ENCODE measurements at regions not wholly inside any gene's neighbourhood (a gene's known extent, or its start where the extent isn't known, plus 50 kb on each side); places are given as distances from the start of the nearest gene placed in this dataset.

GRCh38 chr2:120510751-120511395 lies 164.9 kb downstream of the INHBB start:
- no TSS peak for BruUV-seq (replicated peaks)
- DNase-seq: no peak
- intact Hi-C loops (cut with micrococcal nuclease; ENCODE audit: unreplicated experiment): no loop called here
- no peak for TF ChIP-seq CTCF (IDR thresholded peaks at IDR 0.05; ENCODE audit: unreplicated experiment)
- Mint-ChIP-seq H3K27ac (ENCODE audit: unreplicated experiment) (no peak overlapping the region), H3K36me3 (ENCODE audit: insufficient read depth, unreplicated experiment) (no peaks in the 10 kb centered on the region), H3K27me3 (ENCODE audit: unreplicated experiment) (peaks cover 57% of the 10 kb centered on the region), H3K4me1 (ENCODE audit: low read depth, unreplicated experiment) (no peaks in the 10 kb centered on the region), H3K4me3 (ENCODE audit: low read depth, unreplicated experiment) (no peak overlapping the region), H3K9me3 (ENCODE audit: low read depth, unreplicated experiment) (no peaks in the 10 kb centered on the region)
- CTCF ChIA-PET: no interaction called here

DNA sequence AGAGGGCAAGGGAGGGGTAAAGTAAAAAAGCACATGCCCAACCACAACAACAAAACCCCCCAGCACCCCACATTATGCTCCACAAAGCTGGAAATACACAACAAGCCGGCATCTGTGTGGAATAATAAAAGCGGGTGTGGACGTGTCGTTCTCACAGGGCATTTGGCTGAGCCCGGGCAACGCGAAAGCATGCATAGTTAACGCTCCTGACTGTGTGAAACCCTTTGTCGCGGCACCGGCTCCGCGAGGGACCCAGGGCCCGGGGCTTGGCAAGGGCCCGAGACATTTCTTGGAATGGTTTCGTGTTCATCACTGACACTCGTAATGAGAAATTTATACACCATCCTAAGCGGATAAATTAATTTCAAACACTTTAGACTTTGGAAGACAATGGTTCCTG lies 165.6 kb downstream of the INHBB start:
- TF ChIP-seq CTCF (IDR thresholded peaks at IDR 0.05; ENCODE audit: unreplicated experiment): no peak
- BruUV-seq (replicated peaks): no TSS peak
- no peak for DNase-seq
- H3K4me1 Mint-ChIP-seq (ENCODE audit: low read depth, unreplicated experiment): no peaks in the 10 kb centered on the region
- no peaks in the 10 kb centered on the region for H3K9me3 Mint-ChIP-seq (ENCODE audit: low read depth, unreplicated experiment)
- intact Hi-C loops (cut with micrococcal nuclease; ENCODE audit: unreplicated experiment): no loop called here
- peaks cover 57% of the 10 kb centered on the region for H3K27me3 Mint-ChIP-seq (ENCODE audit: unreplicated experiment)
- no peak overlapping the region for H3K4me3 Mint-ChIP-seq (ENCODE audit: low read depth, unreplicated experiment)
- no peaks in the 10 kb centered on the region for H3K36me3 Mint-ChIP-seq (ENCODE audit: insufficient read depth, unreplicated experiment)
- CTCF ChIA-PET: interaction anchor here (0.7 kb wide), 1 partner anchor 99 kb away, joined by 3 read pairs; no protein-coding TSS in a partner anchor
- H3K27ac Mint-ChIP-seq (ENCODE audit: unreplicated experiment): no peak overlapping the region

GRCh38 chr2:120511947-120512710 lies 166.2 kb downstream of the INHBB start:
- no peaks in the 10 kb centered on the region for H3K9me3 Mint-ChIP-seq (ENCODE audit: low read depth, unreplicated experiment)
- H3K36me3 Mint-ChIP-seq (ENCODE audit: insufficient read depth, unreplicated experiment): no peaks in the 10 kb centered on the region
- peaks cover 57% of the 10 kb centered on the region for H3K27me3 Mint-ChIP-seq (ENCODE audit: unreplicated experiment)
- DNase-seq: no peak
- no TSS peak for BruUV-seq (replicated peaks)
- no peak overlapping the region for H3K4me3 Mint-ChIP-seq (ENCODE audit: low read depth, unreplicated experiment)
- CTCF ChIA-PET: interaction anchor here (0.7 kb wide), 1 partner anchor 100 kb away, joined by 3 read pairs; no protein-coding TSS in a partner anchor
- H3K27ac Mint-ChIP-seq (ENCODE audit: unreplicated experiment): no peak overlapping the region
- TF ChIP-seq CTCF (IDR thresholded peaks at IDR 0.05; ENCODE audit: unreplicated experiment): no peak
- intact Hi-C loops (cut with micrococcal nuclease; ENCODE audit: unreplicated experiment): no loop called here
- no peaks in the 10 kb centered on the region for H3K4me1 Mint-ChIP-seq (ENCODE audit: low read depth, unreplicated experiment)

DNA sequence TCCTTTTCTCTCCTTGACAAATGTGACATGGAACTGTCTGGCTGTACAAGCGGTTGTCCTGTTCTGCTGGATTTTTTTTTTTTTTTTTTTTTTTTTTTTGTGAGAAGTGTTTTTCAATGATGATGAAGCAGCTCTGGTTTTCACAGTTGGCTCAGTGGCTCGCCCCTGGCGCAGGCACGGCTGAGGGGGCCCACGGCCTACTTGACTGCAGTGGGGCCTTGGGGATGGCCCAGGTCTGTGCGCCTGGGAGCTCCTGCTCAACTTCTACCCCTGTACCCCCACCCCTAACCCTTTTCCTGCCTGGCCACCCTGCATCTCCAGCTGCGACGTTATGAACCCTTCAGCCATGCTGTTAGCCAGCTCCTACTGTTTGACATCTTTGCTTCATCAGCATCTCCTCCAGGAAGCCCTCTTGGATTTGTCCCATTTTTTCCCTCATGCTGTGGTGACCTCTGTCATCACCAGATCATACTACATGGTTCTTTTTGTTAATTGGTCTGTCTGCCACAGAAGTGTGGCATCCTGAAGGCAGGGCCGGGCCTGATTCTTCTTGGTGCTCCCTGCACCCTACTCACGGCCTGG lies 167.9 kb downstream of the INHBB start:
- H3K9me3 Mint-ChIP-seq (ENCODE audit: low read depth, unreplicated experiment): no peaks in the 10 kb centered on the region
- BruUV-seq (replicated peaks): no TSS peak
- TF ChIP-seq CTCF (IDR thresholded peaks at IDR 0.05; ENCODE audit: unreplicated experiment): no peak
- no peak overlapping the region for H3K27ac Mint-ChIP-seq (ENCODE audit: unreplicated experiment)
- peaks cover 61% of the 10 kb centered on the region for H3K27me3 Mint-ChIP-seq (ENCODE audit: unreplicated experiment)
- H3K4me3 Mint-ChIP-seq (ENCODE audit: low read depth, unreplicated experiment): no peak overlapping the region
- DNase-seq: no peak
- CTCF ChIA-PET: interaction anchor here (0.6 to 0.7 kb wide), 2 partner anchors 47 to 380 kb away, joined by 3 to 5 read pairs; no protein-coding TSS in a partner anchor
- H3K4me1 Mint-ChIP-seq (ENCODE audit: low read depth, unreplicated experiment): no peaks in the 10 kb centered on the region
- intact Hi-C loops (cut with micrococcal nuclease; ENCODE audit: unreplicated experiment): no loop called here
- no peaks in the 10 kb centered on the region for H3K36me3 Mint-ChIP-seq (ENCODE audit: insufficient read depth, unreplicated experiment)

Measured in Calu3 (cell line).